MM.1S (cell line): ENCODE measurements at regions not wholly inside any gene's neighbourhood (a gene's known extent, or its start where the extent isn't known, plus 50 kb on each side); places are given as distances from the start of the nearest gene placed in this dataset.
"Not testable (repeated sequence)": the region's sequence is repeated elsewhere in the genome, so short reads cannot be mapped to it uniquely, and the experiment has no call there.

Source experiments
- CTCF ChIP-seq: fragments of 300-600 bp; sonication (generic); IDR thresholded peaks from 2 replicates; pipeline ENCODE4 v1.5.1; 2016; ENCODE audit warnings: antibody characterized with exemption, low read length, mixed read lengths
- EZH2 ChIP-seq: fragments of 300-600 bp; sonication (generic); optimal IDR thresholded peaks from 2 replicates; pipeline ENCODE3; 2017; ENCODE audit warnings: low read depth, mild to moderate bottlenecking, antibody characterized with exemption, low read length, mixed read lengths
- EZH2phosphoT487 ChIP-seq: fragments of 300-600 bp; sonication (generic); IDR thresholded peaks from 2 replicates; pipeline ENCODE4 v1.6.1; 2018; ENCODE audit warnings: antibody characterized with exemption, low read length

GRCh38 chr7:89857053-89857452, 297.2 kb upstream of the STEAP1 start:
- not testable (repeated sequence) for TF ChIP-seq EZH2, CTCF, EZH2phosphoT487
